H1 (cell line): ENCODE measurements at regions not wholly inside any gene's neighbourhood (a gene's known extent, or its start where the extent isn't known, plus 50 kb on each side); places are given as distances from the start of the nearest gene placed in this dataset.

Experiments used
- CTCF ChIA-PET: fragments of 300-600 bp; sonication (Branson Sonifier 250); formaldehyde crosslinking; loops from one replicate; lab custom pipeline; 2021; ENCODE audit not compliant: partially characterized antibody; lab: Charles Lee
- POLR2A ChIA-PET: fragments of 300-600 bp; sonication (Branson Sonifier 250); formaldehyde crosslinking; loops from one replicate; lab custom pipeline; 2021; ENCODE audit warnings: inconsistent platforms; ENCODE audit not compliant: partially characterized antibody; lab: Charles Lee
- DNase-seq, 2 experiments: peaks; one replicate each; pipeline versions ENCODE4 v3.0.0 to v3.0.0-alpha.2; 2010 to 2022; ENCODE audit warnings: low spot score in 2 of 2, low read depth in 1 of 2, mixed read lengths in 1 of 2
- FAIRE-seq: peaks from 2 replicates; lab custom pipeline; 2011; peaks lifted over from hg19 to GRCh38; lab: Jason Lieb, UNC
- H2AFZ ChIP-seq: 2 replicates; pipeline ENCODE4 v1.8.1; 2012; ENCODE audit warnings: low read length, inconsistent platforms
- H2AK5ac ChIP-seq: 2 replicates; pipeline ENCODE4 v1.6.1; 2013; ENCODE audit warnings: low read depth, low read length
- H2BK120ac ChIP-seq: replicated peaks from 2 replicates; pipeline ENCODE3; 2013; ENCODE audit warnings: low read depth, low read length, inconsistent platforms
- H2BK12ac ChIP-seq: 2 replicates; pipeline ENCODE4 v1.6.1; 2013; ENCODE audit warnings: low read depth, low read length
- H2BK15ac ChIP-seq: 2 replicates; pipeline ENCODE4 v1.6.1; 2013; ENCODE audit warnings: low read length
- H2BK20ac ChIP-seq: 2 replicates; pipeline ENCODE4 v1.6.1; 2013; ENCODE audit warnings: low read length
- H2BK5ac ChIP-seq: 2 replicates; pipeline ENCODE4 v1.6.1; 2013; ENCODE audit warnings: low read depth, low read length
- H3K14ac ChIP-seq: 2 replicates; pipeline ENCODE4 v1.6.1; 2013; ENCODE audit warnings: inconsistent platforms; ENCODE audit not compliant: insufficient read length
- H3K18ac ChIP-seq: 2 replicates; pipeline ENCODE4 v1.6.1; 2013; ENCODE audit warnings: low read length; ENCODE audit errors: extremely low read depth
- H3K23ac ChIP-seq: 2 replicates; pipeline ENCODE4 v1.6.1; 2013; ENCODE audit warnings: inconsistent platforms; ENCODE audit not compliant: insufficient read length
- H3K23me2 ChIP-seq: 2 replicates; pipeline ENCODE4 v1.6.1; 2013; ENCODE audit warnings: low read depth, low read length
- H3K27ac ChIP-seq: 2 replicates; pipeline ENCODE4 v1.6.1; 2011; ENCODE audit warnings: low read depth, low read length, inconsistent platforms
- H3K27me3 ChIP-seq, 4 experiments: replicated peaks in 1 of 4; 1 replicate in 1 of 4; 2 replicates in 3 of 4; pipeline versions ENCODE4 v1.6.1 to v1.8.1; 2011 to 2013; ENCODE audit warnings: low read length in 3 of 4, mild to moderate bottlenecking in 3 of 4, inconsistent platforms in 2 of 4, mixed read lengths in 2 of 4, moderate library complexity in 1 of 4; ENCODE audit not compliant: control insufficient read depth in 3 of 4, insufficient read depth in 3 of 4; ENCODE audit errors: extremely low read depth in 1 of 4
- H3K36me3 ChIP-seq, 4 experiments: 2 replicates each; pipeline versions ENCODE4 v1.6.1 to v1.8.1; 2011 to 2013; ENCODE audit warnings: mild to moderate bottlenecking in 4 of 4, low read length in 3 of 4, moderate library complexity in 2 of 4, control low read depth in 1 of 4, inconsistent platforms in 1 of 4; ENCODE audit not compliant: insufficient read depth in 4 of 4, control insufficient read depth in 2 of 4
- H3K4ac ChIP-seq: replicated peaks from 2 replicates; pipeline ENCODE3; 2013; ENCODE audit warnings: low read length, low read depth, mixed read lengths, inconsistent platforms; ENCODE audit not compliant: insufficient read length
- H3K4me1 ChIP-seq, 4 experiments: replicated peaks in 1 of 4; 1 replicate in 1 of 4; 2 replicates in 3 of 4; pipeline versions ENCODE4 v1.6.1 to v1.8.1; 2011 to 2013; ENCODE audit warnings: low read length in 3 of 4, inconsistent platforms in 2 of 4, mixed read lengths in 1 of 4; ENCODE audit not compliant: insufficient read depth in 4 of 4, control insufficient read depth in 3 of 4
- H3K4me2 ChIP-seq, 2 experiments: 2 replicates each; pipeline versions ENCODE4 v1.6.1 to v1.8.1; 2011 to 2013; ENCODE audit warnings: low read depth in 2 of 2, low read length in 2 of 2, control low read depth in 1 of 2, inconsistent platforms in 1 of 2, mild to moderate bottlenecking in 1 of 2; ENCODE audit not compliant: insufficient read depth in 1 of 2
- H3K4me3 ChIP-seq, 4 experiments: fragments of 200-600, 300-600 bp in 1 of 4; sonication (generic), shearing (Covaris generic), sonication (Bioruptor Twin) in 1 of 4; 2 replicates each; pipeline versions ENCODE4 v1.5.1 to v1.8.1; 2011 to 2016; ENCODE audit warnings: low read length in 4 of 4, low read depth in 3 of 4, control low read depth in 2 of 4, inconsistent platforms in 2 of 4, mild to moderate bottlenecking in 2 of 4, mixed read lengths in 1 of 4, moderate library complexity in 1 of 4; ENCODE audit not compliant: insufficient read depth in 2 of 4; ENCODE audit errors: extremely low read depth in 1 of 4
- H3K56ac ChIP-seq: replicated peaks from 2 replicates; pipeline ENCODE3; 2013; ENCODE audit warnings: low read depth, mild to moderate bottlenecking, mixed read lengths, low read length, inconsistent platforms; ENCODE audit not compliant: insufficient read length
- H3K79me1 ChIP-seq: 2 replicates; pipeline ENCODE4 v1.6.1; 2013; ENCODE audit warnings: low read depth, low read length, control low read depth
- H3K79me2 ChIP-seq, 2 experiments: 2 replicates each; pipeline versions ENCODE4 v1.6.1 to v1.8.1; 2012 to 2013; ENCODE audit warnings: low read length in 2 of 2, mild to moderate bottlenecking in 2 of 2, inconsistent platforms in 1 of 2; ENCODE audit not compliant: insufficient read depth in 2 of 2, control insufficient read depth in 1 of 2
- H3K9ac ChIP-seq, 4 experiments: replicated peaks in 1 of 4; 1 replicate in 1 of 4; 2 replicates in 3 of 4; pipeline versions ENCODE4 v1.6.1 to v1.8.1; 2011 to 2013; ENCODE audit warnings: low read depth in 3 of 4, low read length in 3 of 4, control low read depth in 2 of 4, mild to moderate bottlenecking in 2 of 4, moderate library complexity in 2 of 4, inconsistent platforms in 1 of 4; ENCODE audit errors: extremely low read depth in 1 of 4
- H3K9me3 ChIP-seq, 2 experiments: 2 replicates each; pipeline versions ENCODE4 v1.6.1 to v1.8.1; 2012 to 2013; ENCODE audit warnings: mild to moderate bottlenecking in 2 of 2, moderate library complexity in 2 of 2, control low read depth in 1 of 2, inconsistent platforms in 1 of 2, low read depth in 1 of 2, low read length in 1 of 2, mixed read lengths in 1 of 2; ENCODE audit not compliant: insufficient read depth in 2 of 2
- H4K20me1 ChIP-seq, 2 experiments: replicated peaks in 1 of 2; 2 replicates each; pipeline versions ENCODE3 to v1.8.1; 2011 to 2013; ENCODE audit warnings: inconsistent platforms in 2 of 2, low read length in 2 of 2, mild to moderate bottlenecking in 1 of 2; ENCODE audit not compliant: insufficient read depth in 2 of 2, control insufficient read depth in 1 of 2
- H4K5ac ChIP-seq: 2 replicates; pipeline ENCODE4 v1.6.1; 2013; ENCODE audit warnings: low read length, low read depth, mixed read lengths, inconsistent platforms; ENCODE audit not compliant: insufficient read length
- H4K8ac ChIP-seq: 2 replicates; pipeline ENCODE4 v1.8.0; 2013; ENCODE audit warnings: mild to moderate bottlenecking, moderate library complexity, low read length, inconsistent platforms; ENCODE audit not compliant: insufficient read depth; ENCODE audit errors: extremely low read depth
- H4K91ac ChIP-seq: replicated peaks from 2 replicates; pipeline ENCODE3; 2013; ENCODE audit warnings: low read length, mixed read lengths, inconsistent platforms; ENCODE audit not compliant: insufficient read length
- SRF ChIP-seq: IDR thresholded peaks from 2 replicates; pipeline ENCODE4 v1.6.1; 2011; ENCODE audit warnings: mild to moderate bottlenecking, low read depth, low read length, moderate library complexity
- YY1 ChIP-seq: IDR thresholded peaks from 2 replicates; pipeline ENCODE4 v1.6.1; 2011; ENCODE audit warnings: low read depth, mild to moderate bottlenecking, low read length
- WGBS, 2 experiments: shearing (Covaris generic) in 1 of 2; methylation state at CpG; one replicate each; pipeline versions ENCODE4 v1.1.6 to v1.1.7; 2013 to 2015; ENCODE audit warnings: low lambda C conversion rate in 2 of 2, mixed read lengths in 2 of 2, inconsistent platforms in 1 of 2, low coverage in 1 of 2, missing lambda C conversion rate in 1 of 2; ENCODE audit not compliant: insufficient replicate concordance in 2 of 2, insufficient coverage in 1 of 2, insufficient read length in 1 of 2; ENCODE audit errors: extremely low coverage in 1 of 2, missing lambda C conversion rate in 1 of 2; 5-methylcytosine and 5-hydroxymethylcytosine counted together

- no peaks in the 10 kb centered on the region for H4K20me1 ChIP-seq
- H3K56ac ChIP-seq, result no peak overlapping the region
- CTCF ChIA-PET, result no interaction called here
- H3K27ac ChIP-seq, result no peak overlapping the region
- H3K14ac ChIP-seq, result no peak overlapping the region
- TF ChIP-seq SRF (no peak), YY1 (no peak)
- TF ChIP-seq, all 59 proteins: peak for 0
- Histone ChIP-seq H3K79me2 (no peaks in the 10 kb centered on the region), H3K23me2 (no peaks in the 10 kb centered on the region), H4K8ac (no peak overlapping the region), H3K4ac (no peak overlapping the region), H4K5ac (no peak overlapping the region), H3K79me1 (no peaks in the 10 kb centered on the region), H2BK5ac (no peak overlapping the region), H3K9me3 (no peaks in the 10 kb centered on the region), H2BK12ac (no peak overlapping the region), H4K91ac (no peak overlapping the region), H3K27me3 (no peaks in the 10 kb centered on the region), H3K23ac (no peak overlapping the region), H3K4me1 (peaks cover 0 to 2% (median 0%) of the 10 kb centered on the region in 4 experiments; a peak in 1 of 7 replicates), H3K4me3 (no peak overlapping the region), H2AK5ac (no peak overlapping the region), H3K36me3 (no peaks in the 10 kb centered on the region), H3K4me2 (no peak overlapping the region), H2AFZ (no peak overlapping the region), H2BK15ac (no peak overlapping the region), H2BK120ac (no peak overlapping the region), H3K9ac (no peak overlapping the region), H2BK20ac (no peak overlapping the region), H3K18ac (no peak overlapping the region)
- POLR2A ChIA-PET, result no interaction called here
- WGBS, 2 experiments, result 91% methylated on average over 4 of the region's 4 CpGs; no CpG with 5 or more reads in 1 of the 2 experiments
- DNase-seq, result no peak
- FAIRE-seq, result no peak
Measured at GRCh38 chr14:99024926-99025325, 247.1 kb downstream of the BCL11B start.
